NT2/D1 (cell line): ENCODE measurements at regions not wholly inside any gene's neighbourhood (a gene's known extent, or its start where the extent isn't known, plus 50 kb on each side); places are given as distances from the start of the nearest gene placed in this dataset.

ENCODE experiments used
- YY1 ChIP-seq: IDR thresholded peaks from 2 replicates; pipeline ENCODE4 v1.6.1; 2011; ENCODE audit not compliant: insufficient read length, insufficient read depth
- ZNF274 ChIP-seq: IDR thresholded peaks from 2 replicates; pipeline ENCODE4 v1.6.1; 2011; ENCODE audit warnings: mild to moderate bottlenecking, low read depth, low read length

DNA sequence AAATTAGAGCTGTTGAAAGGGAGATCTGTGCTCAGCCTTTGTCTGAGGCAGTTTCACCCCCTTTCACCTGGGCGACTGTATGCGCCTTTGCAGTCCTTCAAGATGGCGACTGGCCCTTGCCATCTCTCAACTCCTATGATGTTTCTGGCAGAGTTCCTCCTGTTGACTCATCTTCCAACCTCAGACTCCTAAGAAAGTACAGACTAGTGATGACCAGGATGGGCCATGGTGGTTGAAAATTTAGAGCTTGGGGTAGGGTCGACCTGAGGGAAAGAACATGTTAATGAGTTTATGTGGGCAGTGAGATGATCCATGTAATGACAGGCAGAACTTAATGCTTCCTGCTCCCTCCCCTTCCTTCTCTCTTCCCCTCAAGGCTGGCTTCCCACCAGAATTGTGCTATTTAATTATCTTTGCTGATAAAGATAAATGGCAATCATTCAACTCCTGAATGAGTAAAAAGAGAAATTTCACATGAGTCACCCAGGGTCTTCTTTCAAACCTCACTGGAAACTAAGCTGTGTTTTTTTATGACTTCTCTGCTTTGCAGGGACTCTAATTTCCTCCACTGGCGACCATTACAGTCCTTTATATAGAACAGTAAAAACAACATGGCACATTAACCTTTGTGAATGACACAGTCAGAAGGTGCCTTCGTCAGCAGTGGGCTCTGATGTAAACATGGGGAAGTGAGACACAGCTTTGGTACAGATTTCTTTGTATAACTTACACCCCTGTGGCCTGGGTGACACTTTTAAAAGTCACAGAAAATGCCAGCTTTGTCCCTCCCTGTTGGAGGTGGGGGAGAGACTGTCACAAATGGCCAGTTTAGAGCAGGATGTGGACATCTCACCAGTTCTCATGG is 103.5 kb downstream of the SCP2D1 start:
- TF ChIP-seq YY1: no peak
- no peak for TF ChIP-seq ZNF274
